Fibroblast of mammary gland (primary cell): ENCODE measurements at regions not wholly inside any gene's neighbourhood (a gene's known extent, or its start where the extent isn't known, plus 50 kb on each side); places are given as distances from the start of the nearest gene placed in this dataset.
A peak's percentile ranks its signal among the peaks of the same experiment; 100 is the strongest.
"Not testable (repeated sequence)": the region's sequence is repeated elsewhere in the genome, so short reads cannot be mapped to it uniquely, and the experiment has no call there.

ENCODE experiments used
- DNase-seq: peaks from one replicate; pipeline ENCODE4 v3.0.0-alpha.2; 2010; ENCODE audit warnings: low read depth
- H3K4me3 ChIP-seq: 2 replicates; pipeline ENCODE4 v1.5.1; 2011; ENCODE audit warnings: low read depth, mild to moderate bottlenecking, low read length, moderate library complexity; ENCODE audit not compliant: control insufficient read depth
- TF ChIP-seq, protein P1 (sequence below): conservative IDR thresholded peaks from 2 replicates; pipeline ENCODE4 v1.5.1; 2011; ENCODE audit warnings: low read depth, low read length, inconsistent platforms; ENCODE audit not compliant: control insufficient read depth, insufficient read depth

DNA sequence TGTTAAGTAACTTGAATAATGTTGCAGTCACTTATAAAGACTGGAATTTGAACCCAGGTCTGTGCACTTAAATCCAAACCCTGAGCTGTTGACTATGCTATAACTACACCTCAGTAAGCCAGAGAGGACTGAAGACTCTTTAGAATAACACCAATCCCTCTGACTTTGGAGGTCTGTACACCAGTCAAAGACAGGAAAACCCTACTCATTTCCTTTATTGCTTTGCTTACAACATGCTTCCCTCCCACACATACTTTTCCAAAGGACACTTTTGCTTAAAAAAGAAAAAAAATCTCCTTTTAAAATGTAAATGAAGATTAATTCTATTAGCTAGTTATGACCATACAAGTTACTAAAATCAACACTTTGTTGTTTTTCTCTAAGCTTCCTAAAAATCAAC, 184.7 kb upstream of the KCTD7 start:
- no peak for DNase-seq
- no peak overlapping the region for H3K4me3 ChIP-seq
- TF ChIP-seq, protein P1, sequence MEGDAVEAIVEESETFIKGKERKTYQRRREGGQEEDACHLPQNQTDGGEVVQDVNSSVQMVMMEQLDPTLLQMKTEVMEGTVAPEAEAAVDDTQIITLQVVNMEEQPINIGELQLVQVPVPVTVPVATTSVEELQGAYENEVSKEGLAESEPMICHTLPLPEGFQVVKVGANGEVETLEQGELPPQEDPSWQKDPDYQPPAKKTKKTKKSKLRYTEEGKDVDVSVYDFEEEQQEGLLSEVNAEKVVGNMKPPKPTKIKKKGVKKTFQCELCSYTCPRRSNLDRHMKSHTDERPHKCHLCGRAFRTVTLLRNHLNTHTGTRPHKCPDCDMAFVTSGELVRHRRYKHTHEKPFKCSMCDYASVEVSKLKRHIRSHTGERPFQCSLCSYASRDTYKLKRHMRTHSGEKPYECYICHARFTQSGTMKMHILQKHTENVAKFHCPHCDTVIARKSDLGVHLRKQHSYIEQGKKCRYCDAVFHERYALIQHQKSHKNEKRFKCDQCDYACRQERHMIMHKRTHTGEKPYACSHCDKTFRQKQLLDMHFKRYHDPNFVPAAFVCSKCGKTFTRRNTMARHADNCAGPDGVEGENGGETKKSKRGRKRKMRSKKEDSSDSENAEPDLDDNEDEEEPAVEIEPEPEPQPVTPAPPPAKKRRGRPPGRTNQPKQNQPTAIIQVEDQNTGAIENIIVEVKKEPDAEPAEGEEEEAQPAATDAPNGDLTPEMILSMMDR, result no peak

DNA sequence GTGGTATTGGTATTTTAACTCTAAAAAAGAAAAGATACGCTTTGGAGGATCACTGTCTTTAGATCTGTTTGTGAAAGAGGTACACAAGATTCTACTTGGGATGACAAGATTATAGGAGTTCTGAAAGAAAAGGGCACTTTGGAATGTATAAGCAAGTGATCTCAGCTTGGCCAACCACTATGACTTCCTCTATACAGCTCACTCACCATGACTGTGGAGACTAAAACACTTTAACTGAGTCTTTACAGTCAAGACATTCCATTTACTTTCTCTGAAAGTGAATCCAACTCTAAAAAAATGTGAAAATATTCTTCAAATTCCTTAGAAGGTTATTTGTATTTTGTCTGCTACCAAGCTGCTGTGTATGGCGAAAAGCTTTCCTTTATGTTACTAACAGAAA, 181.7 kb upstream of the KCTD7 start:
- not testable (repeated sequence) for H3K4me3 ChIP-seq, DNase-seq

DNA sequence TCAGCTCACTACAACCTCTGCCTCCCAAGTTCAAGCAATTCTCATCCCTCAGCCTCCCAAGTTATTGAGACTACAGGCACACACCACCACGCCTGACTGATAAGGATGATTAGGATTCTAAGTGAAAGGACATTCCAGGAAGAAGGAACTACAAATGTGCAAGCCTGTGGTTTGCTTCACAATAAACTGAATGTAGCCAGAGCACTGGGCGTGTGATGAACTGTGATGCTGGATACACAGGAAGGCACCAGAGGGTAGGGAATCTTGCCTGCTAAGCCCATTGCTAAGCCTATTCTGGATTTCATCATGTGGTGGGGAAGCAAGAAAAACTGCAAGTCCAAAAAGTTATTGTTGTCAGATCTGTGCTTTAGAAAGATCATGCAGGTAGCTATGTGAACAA, 177.9 kb upstream of the KCTD7 start:
- DNase-seq, H3K4me3 ChIP-seq: not testable (repeated sequence)

DNA sequence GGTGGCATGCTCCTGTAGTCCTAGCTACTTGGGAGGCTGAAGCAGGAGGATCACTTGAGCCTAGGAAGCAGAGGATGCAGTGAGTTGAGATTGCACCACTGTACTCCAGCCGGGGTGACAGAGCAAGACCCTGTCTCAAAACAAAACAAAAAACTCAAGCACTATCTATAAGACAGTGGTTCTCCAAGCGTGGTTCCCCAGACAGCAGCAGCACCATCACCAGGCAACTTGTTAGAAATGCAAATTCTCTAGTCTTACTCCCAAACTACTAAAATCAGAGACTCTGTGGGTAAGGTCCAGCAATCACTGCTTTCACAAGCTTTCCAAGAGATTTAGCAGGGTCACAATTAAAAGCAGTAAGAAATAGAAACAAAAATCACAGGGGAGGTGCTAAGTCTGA, 177.0 kb upstream of the KCTD7 start:
- not testable (repeated sequence) for H3K4me3 ChIP-seq, DNase-seq

DNA sequence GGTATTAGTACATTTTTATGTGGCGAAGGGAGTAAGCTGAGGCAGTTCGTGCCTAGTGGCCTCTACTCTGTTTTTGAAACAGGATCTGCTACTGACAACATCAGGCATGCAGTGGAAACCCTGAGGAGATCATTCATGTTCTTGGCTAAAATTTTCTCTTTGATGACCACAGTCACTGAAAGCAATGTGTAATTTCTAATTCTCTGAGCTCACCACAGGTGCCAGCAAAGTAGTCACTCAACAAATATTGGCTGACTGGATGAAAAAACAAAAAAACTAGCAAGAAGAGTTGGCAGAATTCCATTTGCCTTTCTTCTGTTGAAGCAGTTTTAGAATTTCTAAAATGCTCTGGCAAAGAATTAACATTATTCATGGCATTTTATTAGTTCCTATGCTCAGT, 176.5 kb upstream of the KCTD7 start:
- DNase-seq, result peak; percentile 16
- TF ChIP-seq, protein P1, result no peak
- no peak overlapping the region for H3K4me3 ChIP-seq

DNA sequence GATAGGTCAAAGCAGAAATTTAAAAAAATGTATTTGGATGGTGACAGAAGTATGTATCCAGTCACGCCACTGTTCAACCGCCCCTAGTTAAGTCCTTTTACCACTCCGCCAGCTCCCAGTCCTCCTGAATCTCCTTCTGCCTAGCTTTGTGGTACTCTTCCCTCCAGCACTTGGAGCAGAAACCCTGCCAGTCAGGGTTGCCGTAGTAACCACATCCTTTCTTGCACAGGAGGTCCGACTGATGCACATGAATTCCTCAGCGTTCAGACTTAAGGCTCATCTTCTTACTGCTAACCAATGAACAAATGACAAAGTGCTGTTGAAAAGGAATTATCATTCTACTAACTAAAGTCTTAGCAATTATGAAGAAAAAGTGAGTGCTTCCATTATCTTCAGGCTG, 175.3 kb upstream of the KCTD7 start:
- TF ChIP-seq, protein P1, result no peak
- H3K4me3 ChIP-seq, result no peak overlapping the region
- DNase-seq, result no peak

DNA sequence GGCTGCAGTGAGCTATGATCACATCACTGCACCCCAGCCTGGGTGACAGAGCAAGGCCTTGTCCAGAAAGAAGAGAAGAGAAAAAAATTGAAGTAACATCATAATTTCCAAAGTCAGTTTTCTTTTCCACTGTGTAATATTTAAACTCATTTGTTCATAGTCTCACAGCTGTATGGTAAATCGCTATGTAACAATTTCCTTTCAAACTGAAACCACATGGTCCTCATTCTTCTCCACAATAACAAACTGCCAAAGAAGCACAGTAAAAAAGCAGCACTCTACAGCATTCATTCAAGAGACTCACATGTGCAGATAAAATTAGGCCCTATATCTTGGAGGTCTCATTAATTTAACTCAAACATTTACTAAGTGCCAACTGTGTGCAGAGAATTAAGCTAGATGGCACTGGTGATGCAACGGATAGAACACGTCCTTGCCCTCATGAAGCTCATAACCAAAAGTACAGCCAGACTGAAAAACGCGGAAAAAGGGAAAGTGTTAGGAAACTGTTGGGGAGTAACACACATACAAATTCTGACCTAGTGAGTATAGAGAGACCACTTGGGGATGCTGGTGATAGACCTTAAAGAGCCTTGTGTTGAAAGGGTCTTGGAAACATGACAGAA, 174.0 kb upstream of the KCTD7 start:
- TF ChIP-seq, protein P1, result no peak
- DNase-seq, result no peak
- H3K4me3 ChIP-seq, result no peak overlapping the region

DNA sequence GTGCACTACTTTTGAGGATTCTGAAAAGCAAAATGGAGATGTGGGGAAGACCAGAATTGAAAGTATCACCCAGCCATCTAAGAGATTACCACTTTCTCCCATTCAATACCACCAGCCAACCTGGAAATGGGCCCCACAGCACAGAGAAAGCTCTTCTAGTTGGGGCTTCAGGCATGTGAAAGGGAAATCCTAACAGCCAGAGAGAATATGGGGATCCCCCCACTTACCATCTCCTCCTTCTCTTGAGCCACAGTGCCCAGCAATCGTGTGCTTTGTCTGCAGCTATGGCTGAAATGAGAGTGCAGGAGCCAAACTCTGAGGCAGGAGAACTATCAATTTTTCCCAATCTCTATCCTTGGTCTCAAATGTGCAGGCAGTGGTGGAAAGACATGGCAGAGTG, 173.2 kb upstream of the KCTD7 start:
- DNase-seq, H3K4me3 ChIP-seq: not testable (repeated sequence)

DNA sequence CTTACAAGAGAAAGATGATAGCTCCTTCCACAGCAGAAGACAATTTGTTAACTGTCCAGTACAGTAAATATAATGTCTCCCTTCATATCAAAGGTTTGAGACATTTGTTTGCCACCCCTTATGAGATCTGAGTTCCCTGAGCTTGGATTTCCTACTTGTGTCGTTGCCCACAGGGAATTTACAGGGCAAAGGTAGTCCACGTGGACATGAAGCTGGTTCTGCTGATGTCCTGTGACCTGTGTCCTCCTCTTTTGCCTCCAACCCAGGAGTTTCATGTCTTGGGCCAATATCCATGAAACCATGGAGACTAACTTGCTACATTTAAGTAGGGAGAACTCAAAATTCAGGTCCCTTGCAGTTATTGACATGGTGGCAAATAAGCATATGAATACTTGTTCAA, 172.2 kb upstream of the KCTD7 start:
- not testable (repeated sequence) for DNase-seq

DNA sequence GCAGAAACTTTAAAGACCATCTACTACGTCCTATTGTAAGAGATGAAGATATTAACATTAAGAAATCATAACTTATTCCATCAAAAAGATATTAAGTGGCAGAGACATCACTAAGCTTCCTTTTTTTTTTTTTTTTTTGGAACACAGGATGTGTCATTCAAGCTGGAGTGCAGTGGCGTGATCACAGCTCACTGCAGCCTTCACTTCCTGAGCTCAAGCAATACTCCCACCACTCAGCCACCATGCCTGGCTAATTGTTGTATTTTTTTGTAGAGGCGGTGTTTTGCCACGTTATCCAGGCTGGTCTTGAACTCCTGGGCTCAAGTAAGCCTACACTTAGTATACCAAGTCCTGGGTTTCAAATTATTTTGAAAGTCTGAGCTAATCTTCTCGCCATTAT, 169.7 kb upstream of the KCTD7 start:
- DNase-seq, result not testable (repeated sequence)

More for the DNA sequence above, 172.2 kb upstream of the KCTD7 start:
- not testable (repeated sequence) for H3K4me3 ChIP-seq

DNA sequence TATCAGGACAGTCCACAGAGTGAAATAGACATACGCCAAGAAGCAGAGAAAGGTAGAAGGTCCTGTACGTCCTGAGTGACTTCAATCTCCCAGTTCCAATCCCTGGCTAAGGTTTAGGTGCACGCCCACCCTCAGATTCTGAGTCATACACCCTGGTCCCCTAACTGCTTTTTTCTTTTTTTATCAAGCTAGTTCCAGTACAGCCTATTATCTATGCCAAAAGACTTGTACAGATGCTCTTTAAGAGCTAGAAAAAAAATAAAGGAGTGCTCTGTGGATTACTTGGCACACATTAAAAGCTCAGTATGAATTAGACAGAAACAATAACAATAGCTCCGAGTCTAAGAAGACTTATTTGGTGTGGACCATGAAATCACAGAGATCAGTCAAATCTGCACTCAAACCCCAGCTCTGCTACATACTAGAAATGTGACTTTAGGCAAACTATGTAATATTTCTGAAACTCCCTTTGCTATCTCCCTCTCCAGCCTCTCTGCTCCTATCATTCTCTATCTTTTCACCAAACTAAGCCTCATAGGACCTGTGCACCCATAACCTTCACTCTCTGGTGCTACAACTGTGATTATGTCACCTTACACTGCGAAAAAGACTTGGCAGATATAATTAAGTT, 168.8 kb upstream of the KCTD7 start:
- DNase-seq, result peak; percentile 13
- not testable (repeated sequence) for H3K4me3 ChIP-seq

More for the DNA sequence above, 169.7 kb upstream of the KCTD7 start:
- not testable (repeated sequence) for H3K4me3 ChIP-seq
